ENCODE measurements at regions not wholly inside any gene's neighbourhood (a gene's known extent, or its start where the extent isn't known, plus 50 kb on each side); places are given as distances from the start of the nearest gene placed in this dataset.

GRCh38 chr5:103667068-103667467 is 104.5 kb upstream of the NUDT12 start:
- Mint-ChIP-seq H3K4me1 (ENCODE audit: insufficient read depth, unreplicated experiment) (peaks cover 6% of the 10 kb centered on the region), H3K27me3 (ENCODE audit: insufficient read depth, unreplicated experiment) (peaks cover 11% of the 10 kb centered on the region), H3K27ac (ENCODE audit: low read depth, unreplicated experiment) (peak overlapping the region; percentile 4), H3K36me3 (ENCODE audit: insufficient read depth, unreplicated experiment) (peaks cover 6% of the 10 kb centered on the region), H3K4me3 (ENCODE audit: unreplicated experiment) (no peak overlapping the region), H3K9me3 (ENCODE audit: unreplicated experiment) (peaks cover 10% of the 10 kb centered on the region)
- no peak for TF ChIP-seq CTCF (IDR thresholded peaks at IDR 0.05; ENCODE audit: unreplicated experiment)
- DNase-seq (ENCODE audit: unreplicated experiment): peak; percentile 51
- BruUV-seq (replicated peaks): no TSS peak
- POLR2A ChIA-PET: interaction anchor here (1.5 kb wide), 1 partner anchor 8 kb away, joined by 4 read pairs; no protein-coding TSS in a partner anchor
- CTCF ChIA-PET: no interaction called here
- intact Hi-C loops (cut with micrococcal nuclease): no loop called here

- H3K36me3 Mint-ChIP-seq (ENCODE audit: insufficient read depth, unreplicated experiment): no peaks in the 10 kb centered on the region
- intact Hi-C loops (cut with micrococcal nuclease): no loop called here
- H3K9me3 Mint-ChIP-seq (ENCODE audit: unreplicated experiment): no peaks in the 10 kb centered on the region
- POLR2A ChIA-PET: no interaction called here
- no peaks in the 10 kb centered on the region for H3K27me3 Mint-ChIP-seq (ENCODE audit: insufficient read depth, unreplicated experiment)
- TF ChIP-seq CTCF (IDR thresholded peaks at IDR 0.05; ENCODE audit: unreplicated experiment): no peak
- H3K4me3 Mint-ChIP-seq (ENCODE audit: unreplicated experiment): no peak overlapping the region
- H3K27ac Mint-ChIP-seq (ENCODE audit: low read depth, unreplicated experiment): no peak overlapping the region
- no TSS peak for BruUV-seq (replicated peaks)
- CTCF ChIA-PET: no interaction called here
- no peaks in the 10 kb centered on the region for H3K4me1 Mint-ChIP-seq (ENCODE audit: insufficient read depth, unreplicated experiment)
- no peak for DNase-seq (ENCODE audit: unreplicated experiment)
These were observed 94.7 kb upstream of the NUDT12 start for GRCh38 chr5:103657301-103657700.

- H3K4me3 Mint-ChIP-seq (ENCODE audit: unreplicated experiment): no peak overlapping the region
- peaks cover 8% of the 10 kb centered on the region for H3K27me3 Mint-ChIP-seq (ENCODE audit: insufficient read depth, unreplicated experiment)
- CTCF ChIA-PET: no interaction called here
- H3K27ac Mint-ChIP-seq (ENCODE audit: low read depth, unreplicated experiment): no peak overlapping the region
- H3K9me3 Mint-ChIP-seq (ENCODE audit: unreplicated experiment): no peaks in the 10 kb centered on the region
- BruUV-seq (replicated peaks): no TSS peak
- POLR2A ChIA-PET: no interaction called here
- no peak for TF ChIP-seq CTCF (IDR thresholded peaks at IDR 0.05; ENCODE audit: unreplicated experiment)
- no peak for DNase-seq (ENCODE audit: unreplicated experiment)
- no peaks in the 10 kb centered on the region for H3K36me3 Mint-ChIP-seq (ENCODE audit: insufficient read depth, unreplicated experiment)
- no peaks in the 10 kb centered on the region for H3K4me1 Mint-ChIP-seq (ENCODE audit: insufficient read depth, unreplicated experiment)
- intact Hi-C loops (cut with micrococcal nuclease): no loop called here
These were observed 85.5 kb upstream of the NUDT12 start for GRCh38 chr5:103648086-103648485.

DNA sequence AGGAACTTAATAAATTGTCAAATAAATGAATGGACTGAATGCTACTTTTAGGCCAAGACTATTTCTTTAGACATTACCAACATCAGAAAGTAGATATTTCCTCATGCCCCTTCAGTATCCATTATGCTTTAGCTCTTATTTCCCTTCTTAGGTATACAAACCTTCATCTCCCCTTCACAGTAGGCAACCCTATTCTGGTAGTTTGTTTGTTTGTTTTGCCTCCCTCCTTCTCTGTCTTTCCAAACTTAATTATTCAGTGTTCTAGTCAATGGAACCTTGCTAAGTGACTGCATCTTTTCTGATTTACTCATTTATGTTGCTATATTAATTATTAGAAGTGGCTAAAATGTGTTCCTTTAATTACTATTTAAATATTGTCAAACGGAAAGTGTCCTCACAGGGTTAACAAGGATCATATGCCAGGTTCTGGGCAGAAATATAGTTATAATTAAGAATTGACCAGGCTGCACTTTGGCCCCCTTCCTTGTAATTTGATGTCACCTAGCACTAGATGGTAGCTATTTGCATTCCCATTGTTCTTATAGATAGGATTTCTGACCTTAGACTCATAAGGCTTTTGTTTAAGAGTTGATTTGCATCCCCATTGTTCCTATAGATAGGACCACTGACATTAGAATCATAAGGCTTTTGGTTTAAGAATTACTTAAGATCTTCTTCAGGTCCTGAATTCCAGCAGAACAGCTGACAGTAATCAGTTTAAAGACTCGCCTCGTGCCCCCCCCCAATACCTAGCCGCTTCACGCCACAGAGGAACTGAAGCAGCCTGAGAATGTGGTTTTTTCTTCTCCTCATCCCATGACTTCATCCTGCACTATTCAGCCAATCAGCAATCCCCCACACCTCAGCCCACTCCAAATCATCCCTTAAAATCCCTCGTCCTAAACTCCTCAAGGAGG is 84.4 kb upstream of the NUDT12 start:
- Mint-ChIP-seq H3K36me3 (ENCODE audit: insufficient read depth, unreplicated experiment) (no peaks in the 10 kb centered on the region), H3K9me3 (ENCODE audit: unreplicated experiment) (no peaks in the 10 kb centered on the region), H3K4me1 (ENCODE audit: insufficient read depth, unreplicated experiment) (no peaks in the 10 kb centered on the region), H3K4me3 (ENCODE audit: unreplicated experiment) (no peak overlapping the region), H3K27me3 (ENCODE audit: insufficient read depth, unreplicated experiment) (peaks cover 8% of the 10 kb centered on the region), H3K27ac (ENCODE audit: low read depth, unreplicated experiment) (no peak overlapping the region)
- no peak for DNase-seq (ENCODE audit: unreplicated experiment)
- ChIA-PET POLR2A (no interaction called here), CTCF (interaction anchor here (0.6 kb wide), 1 partner anchor 65 kb away, joined by 5 read pairs; no protein-coding TSS in a partner anchor)
- intact Hi-C loops (cut with micrococcal nuclease): no loop called here
- BruUV-seq (replicated peaks): no TSS peak
- no peak for TF ChIP-seq CTCF (IDR thresholded peaks at IDR 0.05; ENCODE audit: unreplicated experiment)

Data from MCF 10A (cell line).